C4-2B (cell line): ENCODE measurements at regions not wholly inside any gene's neighbourhood (a gene's known extent, or its start where the extent isn't known, plus 50 kb on each side); places are given as distances from the start of the nearest gene placed in this dataset.

Experiments used
- CTCF ChIP-seq: fragments of 450-650 bp; conservative IDR thresholded peaks from 2 replicates; pipeline ENCODE4 v1.5.1; 2017; ENCODE audit warnings: mild to moderate bottlenecking
- ZFX ChIP-seq: fragments of 450-650 bp; IDR thresholded peaks from 2 replicates; pipeline ENCODE4 v1.6.1; 2017

- TF ChIP-seq CTCF: no peak
- no peak for TF ChIP-seq ZFX
Observed at GRCh38 chr5:3330442-3330841, 265.2 kb upstream of the IRX1 start.
